ENCODE measurements at regions not wholly inside any gene's neighbourhood (a gene's known extent, or its start where the extent isn't known, plus 50 kb on each side); places are given as distances from the start of the nearest gene placed in this dataset.

- TF ChIP-seq CTCF (conservative IDR thresholded peaks at IDR 0.05) = no peak
Observed at GRCh38 chr3:78174821-78175220, 1134.9 kb downstream of the ROBO2 start.

More at GRCh38 chr3:78174821-78175220, 1134.9 kb downstream of the ROBO2 start:
- Histone ChIP-seq H3K27ac (ENCODE audit: insufficient read length, low read depth, low read length) (no peak overlapping the region), H3K56ac (ENCODE audit: insufficient read length, low read depth, low read length) (no peak overlapping the region), H2BK20ac (ENCODE audit: low read depth, low read length, poor library complexity, severe bottlenecking) (no peak overlapping the region), H3T11ph (ENCODE audit: low read length) (no peak overlapping the region), H2AK5ac (ENCODE audit: insufficient read length, low read length) (no peak overlapping the region), H2BK5ac (ENCODE audit: insufficient read length, low read length) (no peak overlapping the region), H3K4me1 (ENCODE audit: insufficient read depth, low read length) (peaks cover 2% of the 10 kb centered on the region; the same call in 1 of the 2 replicates), H3K18ac (ENCODE audit: insufficient read length, low read depth, low read length) (no peak overlapping the region), H4K20me1 (ENCODE audit: control insufficient read depth, insufficient read depth, insufficient read length) (no peaks in the 10 kb centered on the region), H3K4me2 (ENCODE audit: insufficient read depth, insufficient read length, low read length) (no peak overlapping the region), H3K79me1 (ENCODE audit: insufficient read depth, low read depth, low read length, poor library complexity, severe bottlenecking) (no peaks in the 10 kb centered on the region), H3K79me2 (ENCODE audit: insufficient read depth, low read length) (no peaks in the 10 kb centered on the region; the same call in 1 of the 2 replicates), H3K23me2 (ENCODE audit: insufficient read length, low read depth, low read length, poor library complexity, severe bottlenecking) (no peaks in the 10 kb centered on the region), H3K27me3 (ENCODE audit: insufficient read depth, low read length) (no peaks in the 10 kb centered on the region), H4K91ac (ENCODE audit: insufficient read length, low read depth, low read length) (no peak overlapping the region), H3K9ac (ENCODE audit: extremely low read depth, insufficient read length, low read length) (no peak overlapping the region), H3K9me3 (ENCODE audit: control insufficient read depth, low read depth, low read length) (no peaks in the 10 kb centered on the region), H3K4ac (ENCODE audit: low read depth, low read length) (no peak overlapping the region), H2BK120ac (ENCODE audit: low read depth, low read length, poor library complexity, severe bottlenecking) (no peak overlapping the region), H4K8ac (replicated peaks; ENCODE audit: insufficient read length, low read depth, low read length) (no peak overlapping the region), H4K5ac (ENCODE audit: insufficient read length, low read depth, low read length) (no peak overlapping the region), H2BK15ac (ENCODE audit: low read depth, low read length) (no peak overlapping the region), H3K14ac (ENCODE audit: insufficient read depth, low read length) (no peak overlapping the region), H2AFZ (ENCODE audit: low read length) (no peak overlapping the region), H2BK12ac (ENCODE audit: insufficient read length, low read depth, low read length) (no peak overlapping the region), H3K23ac (ENCODE audit: insufficient read length, low read depth, low read length) (no peak overlapping the region)
- no CpG with 5 or more reads among the region's 1 CpG for WGBS (ENCODE audit: extremely low coverage, insufficient read length, low lambda C conversion rate)
- Mint-ChIP-seq H3K36me3 (ENCODE audit: insufficient read depth in 1 of 3, low read depth in 3 of 3) (no peaks in the 10 kb centered on the region), H3K27me3 (ENCODE audit: low read depth) (no peaks in the 10 kb centered on the region), H3K9me3 (no peaks in the 10 kb centered on the region), H3K4me3 (no peak overlapping the region), H3K4me1 (peaks cover 17 to 18% of the 10 kb centered on the region in 2 experiments), H3K27ac (no peak overlapping the region)
- DNase-seq = no peak
